ENCODE measurements at regions not wholly inside any gene's neighbourhood (a gene's known extent, or its start where the extent isn't known, plus 50 kb on each side); places are given as distances from the start of the nearest gene placed in this dataset.

DNA sequence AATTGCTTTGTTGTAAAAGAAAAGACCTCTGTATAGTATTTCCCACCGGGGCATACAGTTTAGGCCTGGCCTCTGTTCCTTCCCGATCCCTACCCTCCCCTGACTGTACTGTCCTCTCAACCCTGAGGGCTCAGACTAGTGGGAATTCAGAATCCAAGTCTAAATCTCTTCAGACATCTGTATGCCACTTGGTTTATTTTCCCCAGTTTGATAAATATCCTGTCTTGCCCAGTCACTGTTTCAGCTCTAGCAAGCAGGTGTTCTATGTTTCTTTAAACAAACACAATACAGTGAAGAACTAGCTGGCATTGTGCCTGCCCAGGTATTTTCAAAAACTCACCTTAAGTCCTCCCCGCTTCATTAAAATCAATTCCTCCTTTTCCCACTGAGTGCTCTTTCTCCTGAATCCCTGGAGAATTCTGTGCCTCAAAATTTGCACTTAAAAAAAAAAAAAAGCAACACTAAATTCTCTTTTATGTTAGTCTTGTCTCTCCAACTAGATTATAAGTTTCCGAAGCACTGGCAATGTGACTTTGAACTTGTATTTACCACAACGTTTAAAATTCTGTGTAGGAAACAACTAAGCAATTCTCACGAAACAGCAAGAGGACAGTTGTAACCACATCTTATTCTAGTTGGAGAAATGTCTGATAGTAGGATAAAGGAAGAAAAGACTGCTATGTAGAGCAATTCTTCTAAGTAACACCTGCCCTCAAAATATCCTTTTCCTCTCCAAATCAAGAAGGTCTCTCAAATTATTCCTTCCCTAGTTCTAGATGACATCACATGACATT lies 112.0 kb upstream of the CARMIL1 start:
- DNase-seq = no peak

- no peak for DNase-seq
Observed at GRCh38 chr6:25167961-25168360, 111.2 kb upstream of the CARMIL1 start.

- no peak for DNase-seq
Observed at GRCh38 chr6:25168637-25169036, 110.5 kb upstream of the CARMIL1 start.

DNA sequence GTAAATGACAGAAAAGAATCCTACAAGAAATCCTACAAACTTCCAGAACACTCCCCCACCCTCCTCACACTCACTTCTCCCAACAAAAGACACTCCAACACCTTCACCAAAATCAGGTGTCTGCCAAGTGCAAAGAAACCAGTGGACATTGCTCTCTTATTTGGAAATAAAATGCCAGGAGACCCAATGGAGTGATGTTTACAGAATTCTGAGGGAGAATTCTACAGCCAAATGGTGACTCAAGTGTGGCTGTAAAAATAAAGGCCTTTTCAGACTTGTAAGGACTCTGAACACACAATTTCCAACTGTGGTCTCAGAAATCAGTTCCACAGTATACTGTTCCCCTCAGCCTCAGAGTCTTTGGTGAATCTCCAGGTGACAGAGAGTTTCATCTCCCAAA lies 109.6 kb upstream of the CARMIL1 start:
- DNase-seq = no peak

- DNase-seq = no peak
Observed at GRCh38 chr6:25169961-25170360, 109.2 kb upstream of the CARMIL1 start.

GRCh38 chr6:25170640-25171039 lies 108.5 kb upstream of the CARMIL1 start:
- DNase-seq = no peak

DNA sequence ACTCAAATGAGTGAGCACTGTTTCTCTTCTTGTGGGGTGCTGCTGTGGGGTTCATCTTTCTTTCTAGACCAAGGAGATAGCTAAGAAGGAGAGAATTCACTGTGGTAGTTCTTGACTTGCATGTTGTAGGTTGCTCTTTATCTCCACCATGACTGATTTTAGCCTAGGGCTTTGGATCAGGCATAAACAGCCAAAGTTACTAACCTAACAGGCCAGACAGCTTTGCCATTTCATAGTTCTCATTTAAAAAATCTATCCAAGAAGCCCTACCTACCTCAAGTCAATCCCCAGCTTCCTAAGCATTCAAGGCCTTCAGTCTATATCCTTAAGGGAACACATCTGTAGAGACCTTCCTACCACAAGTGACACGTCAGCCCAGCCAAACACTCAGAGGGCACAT lies 107.9 kb upstream of the CARMIL1 start:
- DNase-seq = no peak

GRCh38 chr6:25172819-25173218 lies 106.4 kb upstream of the CARMIL1 start:
- no peak for DNase-seq

GRCh38 chr6:25173246-25173645 lies 105.9 kb upstream of the CARMIL1 start:
- DNase-seq = no peak

GRCh38 chr6:25173951-25174474 lies 105.2 kb upstream of the CARMIL1 start:
- no peak for DNase-seq

DNA sequence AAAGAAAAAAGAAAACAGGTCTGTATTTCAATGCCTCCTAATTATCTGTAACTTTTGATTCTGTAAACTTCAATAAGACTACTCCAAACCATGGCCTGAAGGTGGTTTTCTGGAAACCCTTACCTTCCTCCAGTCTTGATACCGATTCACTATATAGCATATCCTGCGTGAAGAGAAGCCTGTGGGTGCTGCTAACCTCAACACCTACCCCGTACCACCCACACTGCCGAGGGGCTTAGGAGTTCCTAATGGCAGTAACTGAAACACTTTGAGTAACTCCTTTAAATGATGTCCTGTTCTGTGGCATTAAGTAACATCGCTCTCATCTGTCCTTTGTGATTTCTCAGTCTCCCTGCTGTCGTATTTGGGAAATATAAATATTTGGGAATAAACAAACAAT lies 104.5 kb upstream of the CARMIL1 start:
- DNase-seq = no peak

DNA sequence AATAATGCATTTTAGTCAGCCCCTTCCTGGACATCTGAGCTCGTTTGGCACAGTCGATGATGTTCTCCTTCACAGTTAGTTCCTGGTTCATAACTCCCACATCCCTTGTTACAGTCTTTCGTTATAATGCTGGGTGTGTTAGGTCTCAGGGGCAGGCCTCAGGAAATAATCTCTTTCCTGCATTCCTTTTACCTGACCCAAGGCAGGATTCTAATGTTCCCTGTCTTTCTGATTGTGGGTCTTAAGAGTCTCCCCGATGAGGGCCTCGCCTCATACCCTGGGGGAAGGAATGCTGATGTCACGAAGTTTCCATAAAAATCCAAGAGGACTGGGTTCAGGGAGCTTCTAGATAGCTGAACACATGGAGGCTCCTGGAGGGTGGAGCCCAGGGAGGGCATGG lies 104.0 kb upstream of the CARMIL1 start:
- DNase-seq = no peak

DNA sequence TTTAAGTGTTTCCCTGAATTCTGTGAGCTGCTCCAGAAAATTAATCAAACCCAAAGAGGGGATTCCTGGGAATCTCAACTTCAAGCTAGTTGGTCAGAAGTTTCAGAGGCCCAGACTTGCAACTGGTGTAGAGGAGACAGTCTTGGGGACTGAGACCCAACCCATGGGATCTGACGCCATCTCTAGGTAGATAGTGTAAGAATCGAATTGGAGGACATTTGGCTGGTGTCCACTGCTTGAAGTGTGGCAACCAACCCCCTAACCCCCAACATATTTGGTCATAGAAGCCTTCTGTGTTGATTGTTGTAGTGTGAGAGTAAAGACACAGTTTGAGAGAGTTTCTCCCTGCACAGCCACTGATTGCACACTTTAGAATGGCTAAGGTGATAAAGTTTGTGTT lies 103.5 kb upstream of the CARMIL1 start:
- DNase-seq = no peak

GRCh38 chr6:25176466-25176865 lies 102.7 kb upstream of the CARMIL1 start:
- DNase-seq = no peak

GRCh38 chr6:25177500-25178028 lies 101.6 kb upstream of the CARMIL1 start:
- DNase-seq = no peak

GRCh38 chr6:25178336-25179035 lies 100.7 kb upstream of the CARMIL1 start:
- DNase-seq = no peak

DNA sequence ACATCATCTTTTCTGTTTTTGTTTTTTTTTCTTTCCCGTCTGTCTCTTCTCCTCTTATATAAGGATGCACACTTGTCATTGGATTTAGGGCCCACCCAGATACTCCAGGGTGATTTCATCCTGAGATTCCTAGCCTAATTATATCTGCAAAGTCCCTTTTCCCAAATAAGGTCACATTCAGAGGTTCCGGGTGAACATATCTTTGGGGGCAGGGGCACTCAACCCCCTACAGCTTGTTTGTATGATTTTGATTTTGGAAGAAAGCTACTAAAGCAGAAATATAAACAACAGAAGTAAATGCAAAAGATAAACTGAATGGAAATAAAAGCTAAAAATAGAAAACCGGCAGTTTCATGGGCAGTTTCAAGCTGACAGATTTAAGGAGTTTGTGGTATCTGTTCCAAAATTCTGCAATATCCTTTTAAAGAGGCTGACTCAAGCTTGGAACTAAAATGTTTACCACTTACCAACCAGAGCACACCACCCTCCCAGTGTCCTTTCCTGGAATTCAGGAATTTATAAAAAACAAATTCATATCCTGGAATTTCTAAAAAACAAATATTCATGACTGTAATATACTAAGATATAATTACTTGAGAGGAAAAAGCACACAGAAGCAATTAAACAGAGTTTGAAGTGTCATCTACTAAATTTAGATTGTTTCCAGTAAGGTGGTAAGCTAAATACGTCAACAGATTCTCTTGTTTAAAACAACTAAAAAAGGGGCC lies 100.0 kb upstream of the CARMIL1 start:
- no peak for DNase-seq

DNA sequence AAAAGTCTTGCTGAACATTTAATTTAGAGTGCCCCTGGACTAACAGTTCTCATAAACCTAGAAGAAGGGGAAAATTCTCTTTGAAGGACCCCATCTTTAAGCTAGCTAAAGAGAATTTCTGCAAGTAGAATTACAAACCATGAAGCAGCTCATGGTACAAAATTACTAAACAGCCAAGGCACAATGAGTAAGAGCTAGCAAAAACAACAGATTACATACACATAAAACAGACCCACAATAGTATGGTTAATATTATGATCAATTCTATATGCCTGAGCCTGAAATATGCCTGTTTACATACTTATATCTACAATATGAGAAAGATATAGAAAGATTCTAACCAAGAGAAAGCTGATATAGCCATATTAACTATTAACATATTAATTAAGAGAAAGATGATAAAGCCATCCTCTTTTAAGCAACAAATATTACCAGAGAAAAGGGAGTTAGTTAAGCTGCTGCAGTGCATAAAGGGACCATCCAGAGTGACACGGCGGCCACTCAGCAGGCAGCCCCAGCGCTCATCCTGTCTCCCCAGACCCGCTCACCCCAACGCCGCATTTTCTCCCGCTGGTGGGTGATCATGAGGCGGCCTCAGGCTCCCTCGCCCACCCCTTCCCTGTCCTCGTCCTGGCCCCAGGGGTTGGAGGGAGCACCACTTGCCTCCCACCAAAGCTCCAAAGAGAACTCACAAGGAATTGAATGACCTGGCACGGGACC lies 98.4 kb upstream of the CARMIL1 start:
- DNase-seq = no peak

DNA sequence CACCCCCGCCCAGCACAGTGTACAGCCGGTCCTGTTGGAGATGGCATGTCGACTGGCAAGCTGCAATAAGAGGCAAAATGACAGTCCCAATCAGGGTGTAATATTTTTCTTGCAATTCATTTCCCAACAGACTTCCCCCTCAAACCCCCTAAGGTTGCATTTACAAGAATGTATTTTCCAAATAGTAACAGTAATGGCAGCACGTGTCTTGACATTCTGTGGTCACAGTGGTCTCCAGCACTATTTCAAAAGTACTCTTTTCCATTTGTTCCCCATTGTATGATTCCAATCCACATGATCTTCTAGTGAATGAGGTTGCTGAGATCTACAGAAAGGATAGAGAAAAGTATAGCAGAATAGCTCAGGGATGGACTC lies 97.8 kb upstream of the CARMIL1 start:
- DNase-seq = no peak

DNA sequence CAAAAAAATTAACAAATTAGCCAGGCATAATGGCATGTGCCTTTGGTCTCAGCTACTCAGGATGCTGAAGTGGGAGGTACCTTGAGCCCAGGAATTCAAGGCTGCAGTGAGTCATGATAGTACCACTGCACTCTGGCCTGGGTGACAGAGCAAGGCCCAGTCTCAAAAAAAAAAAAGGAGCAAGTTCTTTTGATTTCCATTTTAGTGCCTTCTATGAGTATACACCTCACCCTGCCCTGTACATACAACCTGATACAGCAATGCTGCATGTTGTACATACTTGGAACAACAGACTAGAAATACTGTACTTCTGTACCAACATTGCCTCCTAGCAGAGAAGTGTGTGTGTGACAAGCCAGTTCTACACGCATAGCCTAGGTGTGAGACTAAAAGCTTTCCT lies 97.3 kb upstream of the CARMIL1 start:
- no peak for DNase-seq

DNA sequence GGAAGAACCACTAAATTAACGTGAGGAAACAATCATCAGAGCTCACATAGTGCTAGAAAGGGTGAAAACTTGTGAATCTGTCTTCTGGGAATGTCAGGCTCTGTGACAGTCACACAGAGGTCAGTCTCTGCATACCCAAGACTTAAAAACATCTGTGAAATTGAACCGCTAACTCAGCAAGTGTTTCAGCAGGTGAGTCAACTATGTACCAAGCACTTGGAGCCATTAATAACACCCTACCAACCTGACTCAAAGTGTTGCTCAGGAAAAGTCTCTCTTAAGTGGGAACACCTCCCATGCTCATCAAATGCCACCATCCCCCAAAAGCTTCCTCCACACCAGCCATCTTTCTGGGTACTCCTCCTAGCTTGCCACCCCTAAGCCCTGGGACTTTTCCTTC lies 92.3 kb upstream of the CARMIL1 start:
- DNase-seq = no peak

DNA sequence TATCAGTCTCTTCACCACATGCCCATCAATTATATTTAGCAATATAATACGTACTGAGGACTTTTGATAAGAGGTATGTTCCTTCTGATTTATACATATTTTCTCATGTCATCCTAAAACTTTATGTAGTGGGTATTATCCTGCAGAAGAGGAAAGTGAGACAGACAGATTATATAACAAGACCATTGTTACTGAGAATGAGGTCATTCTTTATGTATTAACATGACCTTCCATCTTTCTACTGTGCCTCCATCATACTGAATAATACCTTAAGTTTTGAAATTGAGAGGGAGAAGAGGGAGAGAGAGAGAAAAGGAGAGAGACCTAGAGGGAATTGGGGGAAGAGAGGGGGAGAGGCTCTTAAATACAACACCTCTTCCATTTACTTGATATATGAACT lies 90.9 kb upstream of the CARMIL1 start:
- DNase-seq = no peak
